HG02981 (cell line): ENCODE measurements at regions not wholly inside any gene's neighbourhood (a gene's known extent, or its start where the extent isn't known, plus 50 kb on each side); places are given as distances from the start of the nearest gene placed in this dataset.

ENCODE experiments used
- ATAC-seq: cut with Tn5 transposase; IDR thresholded peaks from one replicate; pipeline ENCODE4 v1.9.1; 2021; ENCODE audit warnings: mild to moderate bottlenecking, moderate library complexity; ENCODE audit not compliant: unreplicated experiment

DNA sequence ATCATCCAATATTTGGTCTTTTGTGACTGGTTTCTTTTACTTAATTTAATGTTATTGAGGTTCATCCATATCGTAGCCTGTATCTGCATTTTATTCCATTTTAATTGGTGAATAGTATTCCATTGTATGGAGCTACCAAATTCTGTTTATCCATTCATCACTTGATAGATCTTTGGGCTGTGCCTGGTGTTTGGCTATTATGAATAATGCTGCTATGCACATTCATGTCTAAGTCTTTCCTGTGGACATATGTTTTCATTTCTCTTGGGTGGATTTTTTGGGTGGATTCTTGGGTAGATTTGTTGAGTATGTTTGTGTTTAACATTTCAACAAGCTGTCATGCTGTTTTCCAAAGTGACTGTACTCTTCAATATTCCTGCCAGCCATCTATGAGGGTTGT, 52.5 kb upstream of the NEDD4L start:
- no peak for ATAC-seq

- ATAC-seq = no peak
These were observed 54.5 kb upstream of the NEDD4L start for GRCh38 chr18:57989536-57989935.

GRCh38 chr18:57984490-57985115, 59.4 kb upstream of the NEDD4L start:
- no peak for ATAC-seq

- no peak for ATAC-seq
These were observed 60.1 kb upstream of the NEDD4L start for GRCh38 chr18:57983965-57984364.

DNA sequence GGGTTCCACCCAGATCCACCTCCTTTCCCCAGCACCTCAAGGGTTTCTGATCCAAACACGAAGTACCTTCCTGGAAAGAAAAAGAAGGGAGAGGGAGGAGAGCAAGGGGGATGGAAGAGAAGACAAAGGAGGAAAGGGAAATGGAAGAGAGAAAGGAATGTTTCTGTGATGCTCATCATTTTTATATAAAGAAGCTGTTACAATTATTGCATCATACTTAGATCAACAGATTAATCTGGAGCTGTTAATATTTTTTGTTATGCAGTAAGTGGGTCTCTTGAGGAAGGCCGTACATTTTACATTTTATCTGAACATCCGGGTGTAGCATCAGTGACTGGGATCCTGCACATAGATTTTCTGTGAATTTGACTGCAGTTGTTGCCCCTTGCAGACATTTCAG, 60.6 kb upstream of the NEDD4L start:
- no peak for ATAC-seq

DNA sequence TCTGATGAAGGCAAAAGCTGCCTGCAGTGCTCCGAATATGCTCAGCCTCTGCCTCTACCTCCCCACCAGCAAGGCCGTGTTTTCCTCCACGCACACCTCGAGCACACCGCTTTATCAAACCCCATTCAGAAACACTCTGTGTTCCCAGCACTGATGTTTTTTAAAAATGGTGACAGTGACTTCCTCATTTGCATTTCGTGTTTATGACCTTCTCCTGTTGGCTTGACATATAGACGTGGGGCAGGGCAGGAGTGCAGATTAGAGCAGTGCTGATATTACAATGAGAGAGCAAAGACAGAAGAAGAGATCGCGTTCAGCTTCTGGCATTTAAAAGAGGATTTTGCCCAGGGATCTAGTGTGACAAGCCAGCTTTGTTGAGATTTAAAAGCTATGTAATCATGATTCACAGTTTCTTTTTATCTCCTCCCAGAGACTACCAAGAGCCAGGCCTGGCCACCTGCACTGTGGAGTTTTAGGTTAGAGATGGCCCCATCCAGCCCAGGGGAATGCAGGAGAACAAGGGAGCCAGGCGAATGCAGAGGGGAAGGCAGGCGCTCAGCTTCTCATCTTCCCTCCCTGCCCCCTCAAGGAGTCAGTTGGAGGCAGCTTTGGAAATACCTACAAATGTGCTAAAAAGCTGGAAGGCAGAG, 61.5 kb upstream of the NEDD4L start:
- ATAC-seq = no peak

DNA sequence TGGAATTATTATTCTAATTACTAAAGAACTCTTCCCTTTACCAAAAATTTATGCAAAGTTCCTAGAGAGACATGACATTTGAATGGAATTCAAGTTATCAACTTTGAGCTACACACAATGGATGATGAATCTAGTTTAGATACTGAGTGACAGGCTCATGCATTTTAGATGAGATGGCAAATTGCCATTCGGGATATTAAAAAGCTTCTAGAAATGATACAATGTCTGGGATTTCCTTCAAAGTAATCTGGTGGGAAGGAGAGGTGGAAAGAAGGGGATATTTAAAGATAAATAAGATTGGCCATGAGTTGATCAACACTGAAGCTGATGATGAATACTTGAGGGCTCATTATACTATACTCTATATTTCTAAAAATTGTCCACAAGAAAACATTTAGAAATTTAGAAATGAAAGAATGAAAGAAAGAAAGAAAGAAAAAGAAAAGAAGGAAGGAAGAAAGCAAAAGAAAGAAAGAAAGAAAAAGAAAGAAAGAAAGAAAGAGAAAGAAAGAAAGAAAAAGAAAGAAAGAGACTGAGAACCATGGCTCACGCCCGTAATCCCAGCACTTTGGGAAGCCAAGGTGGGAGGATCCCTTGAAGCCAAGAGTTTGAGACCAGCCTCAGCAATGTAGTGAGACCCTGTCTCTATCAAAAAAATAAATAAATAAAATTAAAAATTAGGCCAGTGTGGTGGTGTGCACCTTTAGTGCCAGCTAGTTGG, 62.6 kb upstream of the NEDD4L start:
- no peak for ATAC-seq

DNA sequence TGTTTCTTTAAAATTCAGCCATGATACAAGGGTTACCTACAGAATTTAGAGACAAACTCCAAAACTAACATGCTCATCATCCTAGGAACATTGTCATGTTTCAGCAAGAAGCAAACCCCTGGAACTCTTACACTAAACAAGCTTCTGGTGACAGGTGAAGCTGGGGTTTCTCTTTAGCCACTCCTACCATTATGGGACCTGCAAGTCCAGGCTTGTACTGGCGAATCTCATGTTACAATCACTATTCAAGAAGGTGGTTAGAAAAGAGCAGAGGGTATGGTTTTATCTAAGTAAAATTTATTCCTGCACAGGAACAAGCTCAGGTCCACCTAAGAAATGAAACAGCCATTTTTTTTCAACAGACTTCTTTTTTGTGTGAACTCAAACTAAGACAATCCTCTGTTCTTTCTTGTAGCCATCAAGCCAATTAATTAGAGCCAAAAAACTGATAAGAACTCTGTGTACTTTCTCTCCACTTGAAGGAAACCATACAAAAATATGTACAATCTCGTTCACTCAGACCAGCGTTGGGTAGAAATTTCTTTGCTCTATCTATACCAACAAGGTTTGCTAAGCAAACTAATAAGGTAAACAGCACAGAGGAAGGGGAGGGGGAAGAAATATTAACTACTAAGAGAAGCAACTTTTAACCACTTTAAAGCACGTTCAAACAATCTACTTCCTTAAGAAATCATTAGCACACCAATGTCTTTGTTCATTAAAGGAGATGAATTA, 63.3 kb upstream of the NEDD4L start:
- no peak for ATAC-seq

- ATAC-seq = peak; percentile 75
These were observed 67.7 kb upstream of the NEDD4L start for GRCh38 chr18:57976230-57976773.

DNA sequence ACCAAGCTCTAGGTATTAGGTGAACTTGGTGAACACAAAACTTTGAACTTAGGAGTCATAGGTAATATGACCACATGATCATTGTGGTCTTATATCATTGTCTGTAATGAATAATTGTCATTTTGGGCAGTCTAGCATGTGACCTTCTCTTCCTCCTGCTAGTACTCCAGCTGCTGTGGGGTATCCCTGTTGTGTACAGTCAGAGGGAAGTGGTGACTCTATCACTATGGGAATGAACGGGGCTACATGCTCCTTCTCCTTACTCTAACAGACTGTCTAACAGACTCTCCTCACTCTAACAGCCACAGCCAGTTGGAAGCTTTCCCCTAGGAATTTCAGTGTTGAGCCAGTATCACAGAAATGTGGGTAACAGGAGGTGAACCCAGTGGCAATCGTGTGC, 68.2 kb upstream of the NEDD4L start:
- ATAC-seq = peak; percentile 19

DNA sequence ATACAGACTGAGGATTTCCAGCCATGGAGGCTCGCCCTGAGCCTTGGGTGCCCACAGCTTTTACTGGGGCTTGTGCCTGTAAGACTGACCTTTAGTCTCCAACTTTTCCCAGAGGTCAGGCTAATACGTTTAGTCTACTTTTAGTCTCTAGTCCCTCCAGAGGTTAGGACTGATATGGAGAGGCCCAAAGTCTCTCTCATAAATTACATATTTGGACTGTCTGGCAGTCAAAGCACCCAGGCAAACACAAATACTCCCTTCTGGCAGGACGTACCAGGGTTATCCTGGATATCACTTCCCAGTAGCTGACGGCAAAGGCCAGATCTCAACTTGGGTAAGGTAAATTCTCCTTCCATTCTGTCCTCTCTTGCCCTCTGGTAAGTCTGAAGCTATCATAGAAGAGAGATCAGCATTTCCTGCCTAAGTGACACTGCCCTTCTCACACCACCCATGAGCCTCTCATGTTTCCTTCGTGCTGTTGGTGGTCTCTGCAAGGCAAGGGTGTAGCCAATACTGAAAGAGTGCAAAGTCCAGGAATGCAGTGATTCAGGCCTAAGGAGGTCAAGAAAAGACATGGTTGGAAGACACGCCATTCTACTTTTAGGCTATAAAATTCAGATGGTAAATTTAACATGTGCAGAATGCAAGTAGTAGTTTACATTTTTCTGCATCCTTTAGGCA, 69.3 kb upstream of the NEDD4L start:
- no peak for ATAC-seq

DNA sequence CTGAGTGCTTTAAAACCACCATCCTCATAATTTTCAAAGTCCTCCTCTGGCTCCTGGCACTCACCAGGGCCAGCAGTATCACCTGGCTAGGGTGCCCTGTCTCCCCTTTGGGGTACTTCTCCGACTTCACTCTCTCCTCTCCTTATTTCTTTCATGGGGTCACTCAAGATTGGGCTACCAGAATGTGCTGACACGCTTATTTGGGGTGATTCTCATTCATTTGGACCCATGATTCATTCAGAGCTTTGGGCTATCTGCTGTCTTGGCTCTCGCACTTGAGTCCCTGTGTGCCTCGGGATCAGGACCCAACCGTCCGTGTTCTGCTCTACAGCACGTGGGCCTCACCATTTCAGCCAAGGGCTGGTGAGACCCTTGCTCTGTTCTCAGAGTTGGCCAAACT, 70.1 kb upstream of the NEDD4L start:
- ATAC-seq = no peak

GRCh38 chr18:57970356-57971095, 73.5 kb upstream of the NEDD4L start:
- ATAC-seq = no peak

- no peak for ATAC-seq
These were observed 74.2 kb upstream of the NEDD4L start for GRCh38 chr18:57969824-57970223.

DNA sequence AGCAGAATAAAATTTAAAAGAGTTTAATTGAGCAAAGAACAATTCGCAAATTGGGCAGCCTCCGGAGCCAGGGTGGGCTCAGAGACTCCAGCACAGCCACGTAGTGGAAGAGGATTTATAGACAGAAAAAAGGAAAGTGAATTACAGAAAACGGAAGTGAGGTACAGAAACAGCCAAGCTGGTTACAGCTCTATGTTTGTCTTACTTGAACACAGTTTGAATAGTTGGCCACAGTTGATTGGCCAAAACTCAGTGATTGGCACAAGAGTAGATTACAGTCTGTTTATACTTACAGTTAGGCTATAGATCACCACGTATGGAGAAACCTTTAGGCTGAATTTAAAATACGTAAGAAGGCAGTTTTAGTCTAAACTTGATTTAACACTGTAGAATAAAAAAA, 78.8 kb upstream of the NEDD4L start:
- ATAC-seq = no peak

GRCh38 chr18:57961876-57962505, 82.0 kb upstream of the NEDD4L start:
- no peak for ATAC-seq

DNA sequence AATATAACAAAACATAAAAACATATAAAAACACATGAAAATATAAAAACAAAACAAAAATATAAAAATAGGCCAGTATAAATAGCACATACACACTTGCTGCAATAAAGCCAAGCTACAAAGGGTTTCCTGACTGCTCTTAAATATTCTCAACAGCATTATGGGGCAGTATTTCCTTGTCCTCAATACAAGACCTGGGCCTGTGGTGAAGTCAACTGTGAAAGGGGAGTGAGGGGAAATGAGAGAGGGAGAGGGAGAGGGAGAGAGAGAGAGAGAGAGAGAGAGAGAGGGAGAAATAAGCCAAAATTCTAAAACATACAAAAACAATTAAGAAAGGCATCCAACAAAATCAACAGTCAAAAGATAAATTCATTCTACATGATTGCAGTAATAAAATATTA, 82.6 kb upstream of the NEDD4L start:
- no peak for ATAC-seq

GRCh38 chr18:57959278-57959677, 84.7 kb upstream of the NEDD4L start:
- ATAC-seq = no peak

DNA sequence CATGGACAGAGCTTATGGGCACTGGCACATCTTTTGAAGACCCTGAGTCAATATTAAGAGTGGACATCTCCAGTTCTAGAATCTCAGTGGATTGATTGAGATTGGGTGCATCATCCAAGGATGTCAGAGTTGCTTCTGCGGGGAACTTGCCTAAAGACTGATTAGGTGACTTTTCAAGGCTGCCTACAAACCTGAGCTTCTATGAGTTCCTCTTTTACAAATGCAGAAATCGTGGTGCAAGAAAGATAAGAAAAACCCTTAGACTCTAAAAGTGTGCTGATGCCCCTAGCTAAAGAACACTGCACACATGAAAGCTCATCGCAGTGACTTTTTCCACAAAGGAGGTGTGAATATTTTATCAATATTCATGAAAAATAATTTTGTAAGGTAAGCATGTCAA, 86.8 kb upstream of the NEDD4L start:
- no peak for ATAC-seq

- no peak for ATAC-seq
These were observed 87.5 kb upstream of the NEDD4L start for GRCh38 chr18:57956491-57956890.
